ENCODE measurements at regions not wholly inside any gene's neighbourhood (a gene's known extent, or its start where the extent isn't known, plus 50 kb on each side); places are given as distances from the start of the nearest gene placed in this dataset.

GRCh38 chr6:82836022-82836575 is 229.5 kb downstream of the UBE3D start:
- no peak for DNase-seq

- DNase-seq = no peak
These were observed 225.1 kb downstream of the UBE3D start for GRCh38 chr6:82840571-82840970.

GRCh38 chr6:82841309-82841708 is 224.3 kb downstream of the UBE3D start:
- DNase-seq = no peak
